ENCODE measurements at regions not wholly inside any gene's neighbourhood (a gene's known extent, or its start where the extent isn't known, plus 50 kb on each side); places are given as distances from the start of the nearest gene placed in this dataset.

GRCh38 chr1:13970631-13971247 is 270.8 kb downstream of the PRDM2 start:
- H3K4me1 Mint-ChIP-seq (ENCODE audit: low read depth): no peaks in the 10 kb centered on the region
- H3K9me3 Mint-ChIP-seq (ENCODE audit: low read depth): peaks cover 12% of the 10 kb centered on the region
- no peak overlapping the region for H3K4me3 Mint-ChIP-seq
- H3K27me3 Mint-ChIP-seq: peaks cover 9% of the 10 kb centered on the region
- H3K36me3 Mint-ChIP-seq: no peaks in the 10 kb centered on the region
- no peak overlapping the region for H3K27ac Mint-ChIP-seq

GRCh38 chr1:13976485-13976884 is 276.5 kb downstream of the PRDM2 start:
- Mint-ChIP-seq H3K27me3 (peaks cover 9% of the 10 kb centered on the region), H3K36me3 (no peaks in the 10 kb centered on the region), H3K4me3 (no peak overlapping the region), H3K27ac (no peak overlapping the region), H3K4me1 (ENCODE audit: low read depth) (no peaks in the 10 kb centered on the region), H3K9me3 (ENCODE audit: low read depth) (no peaks in the 10 kb centered on the region)

GRCh38 chr1:13981142-13981541 is 281.2 kb downstream of the PRDM2 start:
- no peak overlapping the region for H3K4me3 Mint-ChIP-seq
- H3K36me3 Mint-ChIP-seq: no peaks in the 10 kb centered on the region
- H3K27ac Mint-ChIP-seq: no peak overlapping the region
- no peaks in the 10 kb centered on the region for H3K4me1 Mint-ChIP-seq (ENCODE audit: low read depth)
- H3K9me3 Mint-ChIP-seq (ENCODE audit: low read depth): no peaks in the 10 kb centered on the region
- H3K27me3 Mint-ChIP-seq: peaks cover 5% of the 10 kb centered on the region

GRCh38 chr1:13983393-13983792 is 283.4 kb downstream of the PRDM2 start:
- H3K36me3 Mint-ChIP-seq: no peaks in the 10 kb centered on the region
- no peaks in the 10 kb centered on the region for H3K9me3 Mint-ChIP-seq (ENCODE audit: low read depth)
- no peak overlapping the region for H3K4me3 Mint-ChIP-seq
- H3K4me1 Mint-ChIP-seq (ENCODE audit: low read depth): no peaks in the 10 kb centered on the region
- no peak overlapping the region for H3K27ac Mint-ChIP-seq
- H3K27me3 Mint-ChIP-seq: peaks cover 1% of the 10 kb centered on the region

GRCh38 chr1:13990939-13991338 is 291.0 kb downstream of the PRDM2 start:
- Mint-ChIP-seq H3K36me3 (no peaks in the 10 kb centered on the region), H3K27ac (no peak overlapping the region), H3K27me3 (peaks cover 20% of the 10 kb centered on the region), H3K4me3 (no peak overlapping the region), H3K9me3 (ENCODE audit: low read depth) (no peaks in the 10 kb centered on the region), H3K4me1 (ENCODE audit: low read depth) (no peaks in the 10 kb centered on the region)

- H3K36me3 Mint-ChIP-seq: no peaks in the 10 kb centered on the region
- no peak overlapping the region for H3K27ac Mint-ChIP-seq
- peaks cover 20% of the 10 kb centered on the region for H3K27me3 Mint-ChIP-seq
- peaks cover 5% of the 10 kb centered on the region for H3K9me3 Mint-ChIP-seq (ENCODE audit: low read depth)
- no peaks in the 10 kb centered on the region for H3K4me1 Mint-ChIP-seq (ENCODE audit: low read depth)
- no peak overlapping the region for H3K4me3 Mint-ChIP-seq
These were observed 292.7 kb downstream of the PRDM2 start for GRCh38 chr1:13992489-13993285.

GRCh38 chr1:13994386-13994785 is 294.4 kb downstream of the PRDM2 start:
- H3K9me3 Mint-ChIP-seq (ENCODE audit: low read depth): peaks cover 8% of the 10 kb centered on the region
- H3K27me3 Mint-ChIP-seq: peaks cover 19% of the 10 kb centered on the region
- no peaks in the 10 kb centered on the region for H3K36me3 Mint-ChIP-seq
- H3K27ac Mint-ChIP-seq: no peak overlapping the region
- no peak overlapping the region for H3K4me3 Mint-ChIP-seq
- no peaks in the 10 kb centered on the region for H3K4me1 Mint-ChIP-seq (ENCODE audit: low read depth)

- Mint-ChIP-seq H3K36me3 (no peaks in the 10 kb centered on the region), H3K4me1 (ENCODE audit: low read depth) (no peaks in the 10 kb centered on the region), H3K4me3 (no peak overlapping the region), H3K27ac (no peak overlapping the region), H3K9me3 (ENCODE audit: low read depth) (peaks cover 14% of the 10 kb centered on the region), H3K27me3 (peaks cover 13% of the 10 kb centered on the region)
These were observed 296.3 kb downstream of the PRDM2 start for GRCh38 chr1:13996334-13996733.

- Mint-ChIP-seq H3K36me3 (no peaks in the 10 kb centered on the region), H3K27me3 (peaks cover 9% of the 10 kb centered on the region), H3K27ac (no peak overlapping the region), H3K9me3 (ENCODE audit: low read depth) (peaks cover 21% of the 10 kb centered on the region), H3K4me1 (ENCODE audit: low read depth) (no peaks in the 10 kb centered on the region), H3K4me3 (no peak overlapping the region)
These were observed 303.6 kb downstream of the PRDM2 start for GRCh38 chr1:14003552-14003951.

- Mint-ChIP-seq H3K27me3 (peaks cover 9% of the 10 kb centered on the region), H3K9me3 (ENCODE audit: low read depth) (peaks cover 14% of the 10 kb centered on the region), H3K36me3 (no peaks in the 10 kb centered on the region), H3K4me1 (ENCODE audit: low read depth) (no peaks in the 10 kb centered on the region), H3K27ac (no peak overlapping the region), H3K4me3 (no peak overlapping the region)
These were observed 309.6 kb downstream of the PRDM2 start for GRCh38 chr1:14009582-14009981.

- H3K4me3 Mint-ChIP-seq: no peak overlapping the region
- H3K27ac Mint-ChIP-seq: no peak overlapping the region
- no peaks in the 10 kb centered on the region for H3K4me1 Mint-ChIP-seq (ENCODE audit: low read depth)
- H3K9me3 Mint-ChIP-seq (ENCODE audit: low read depth): peaks cover 14% of the 10 kb centered on the region
- H3K27me3 Mint-ChIP-seq: peaks cover 6% of the 10 kb centered on the region
- no peaks in the 10 kb centered on the region for H3K36me3 Mint-ChIP-seq
These were observed 310.5 kb downstream of the PRDM2 start for GRCh38 chr1:14010476-14010875.

- Mint-ChIP-seq H3K27me3 (peaks cover 8% of the 10 kb centered on the region), H3K9me3 (ENCODE audit: low read depth) (peaks cover 14% of the 10 kb centered on the region), H3K4me1 (ENCODE audit: low read depth) (no peaks in the 10 kb centered on the region), H3K4me3 (no peak overlapping the region), H3K27ac (no peak overlapping the region), H3K36me3 (no peaks in the 10 kb centered on the region)
These were observed 311.1 kb downstream of the PRDM2 start for GRCh38 chr1:14011132-14011531.

GRCh38 chr1:14011888-14012287 is 311.9 kb downstream of the PRDM2 start:
- Mint-ChIP-seq H3K4me3 (no peak overlapping the region), H3K9me3 (ENCODE audit: low read depth) (peaks cover 11% of the 10 kb centered on the region), H3K36me3 (no peaks in the 10 kb centered on the region), H3K27me3 (peaks cover 10% of the 10 kb centered on the region), H3K27ac (no peak overlapping the region), H3K4me1 (ENCODE audit: low read depth) (no peaks in the 10 kb centered on the region)

GRCh38 chr1:14014929-14015328 is 314.9 kb downstream of the PRDM2 start:
- H3K9me3 Mint-ChIP-seq (ENCODE audit: low read depth): no peaks in the 10 kb centered on the region
- H3K36me3 Mint-ChIP-seq: no peaks in the 10 kb centered on the region
- H3K27ac Mint-ChIP-seq: no peak overlapping the region
- H3K4me1 Mint-ChIP-seq (ENCODE audit: low read depth): no peaks in the 10 kb centered on the region
- peaks cover 11% of the 10 kb centered on the region for H3K27me3 Mint-ChIP-seq
- no peak overlapping the region for H3K4me3 Mint-ChIP-seq

- H3K4me1 Mint-ChIP-seq (ENCODE audit: low read depth): no peaks in the 10 kb centered on the region
- H3K36me3 Mint-ChIP-seq: no peaks in the 10 kb centered on the region
- H3K27ac Mint-ChIP-seq: no peak overlapping the region
- H3K4me3 Mint-ChIP-seq: no peak overlapping the region
- H3K9me3 Mint-ChIP-seq (ENCODE audit: low read depth): no peaks in the 10 kb centered on the region
- peaks cover 11% of the 10 kb centered on the region for H3K27me3 Mint-ChIP-seq
These were observed 315.9 kb downstream of the PRDM2 start for GRCh38 chr1:14015917-14016316.

GRCh38 chr1:14017531-14017961 is 317.6 kb downstream of the PRDM2 start:
- Mint-ChIP-seq H3K36me3 (no peaks in the 10 kb centered on the region), H3K4me3 (no peak overlapping the region), H3K4me1 (ENCODE audit: low read depth) (no peaks in the 10 kb centered on the region), H3K9me3 (ENCODE audit: low read depth) (no peaks in the 10 kb centered on the region), H3K27ac (no peak overlapping the region), H3K27me3 (peaks cover 14% of the 10 kb centered on the region)
